Smooth muscle cell (in vitro differentiated cells): ENCODE measurements at regions not wholly inside any gene's neighbourhood (a gene's known extent, or its start where the extent isn't known, plus 50 kb on each side); places are given as distances from the start of the nearest gene placed in this dataset.

Experiments used
- DNase-seq: peaks from one replicate; lab custom pipeline; 2025; ENCODE audit not compliant: unreplicated experiment; lab: John Stamatoyannopoulos, UW
- H2AFZ ChIP-seq: fragments of 200-600 bp; sonication (generic); 2 replicates; pipeline ENCODE4 v1.6.0; 2016; ENCODE audit warnings: antibody characterized with exemption, low read depth, mild to moderate bottlenecking
- H3F3A ChIP-seq: fragments of 200-600 bp; sonication (generic); 2 replicates; pipeline ENCODE4 v1.6.0; 2017; ENCODE audit warnings: antibody characterized with exemption, low read depth
- H3K27ac ChIP-seq: fragments of 200-600 bp; sonication (generic); 2 replicates; pipeline ENCODE4 v1.5.1; 2016; ENCODE audit warnings: low read depth, mild to moderate bottlenecking
- H3K27me3 ChIP-seq: fragments of 200-600 bp; sonication (generic); 2 replicates; pipeline ENCODE4 v1.6.1; 2016; ENCODE audit warnings: low read depth, mild to moderate bottlenecking
- H3K36me3 ChIP-seq: fragments of 200-600 bp; sonication (generic); 2 replicates; pipeline ENCODE4 v1.5.1; 2016; ENCODE audit warnings: low read depth
- H3K4me1 ChIP-seq: fragments of 200-600 bp; sonication (generic); 2 replicates; pipeline ENCODE4 v1.5.1; 2016; ENCODE audit warnings: low read depth
- H3K4me2 ChIP-seq: fragments of 200-600 bp; sonication (generic); 2 replicates; pipeline ENCODE4 v1.6.0; 2016; ENCODE audit warnings: mild to moderate bottlenecking
- H3K4me3 ChIP-seq: fragments of 200-600 bp; sonication (generic); 2 replicates; pipeline ENCODE4 v1.5.1; 2016; ENCODE audit warnings: mild to moderate bottlenecking
- H3K79me2 ChIP-seq: fragments of 200-600 bp; sonication (generic); 2 replicates; pipeline ENCODE4 v1.6.0; 2016; ENCODE audit warnings: low read depth, mild to moderate bottlenecking
- H3K9ac ChIP-seq: fragments of 200-600 bp; sonication (generic); 2 replicates; pipeline ENCODE4 v1.6.0; 2016; ENCODE audit warnings: low read depth
- H3K9me3 ChIP-seq: fragments of 200-600 bp; sonication (generic); replicated peaks from 2 replicates; pipeline ENCODE4 v1.5.1; 2016; ENCODE audit warnings: low read depth
- H4K20me1 ChIP-seq: fragments of 200-600 bp; sonication (generic); 2 replicates; pipeline ENCODE4 v1.6.0; 2016; ENCODE audit warnings: low read depth
- WGBS: methylation state at CpG from one replicate; pipeline ENCODE4 v1.1.7; 2016; ENCODE audit warnings: low lambda C conversion rate; 5-methylcytosine and 5-hydroxymethylcytosine counted together
- TF ChIP-seq, protein P1 (sequence below): fragments of 200-600 bp; sonication (generic); IDR thresholded peaks from 2 replicates; pipeline ENCODE4 v1.5.1; 2017; ENCODE audit warnings: borderline replicate concordance, mild to moderate bottlenecking, antibody characterized with exemption; ENCODE audit not compliant: insufficient read depth, poor library complexity, severe bottlenecking

DNA sequence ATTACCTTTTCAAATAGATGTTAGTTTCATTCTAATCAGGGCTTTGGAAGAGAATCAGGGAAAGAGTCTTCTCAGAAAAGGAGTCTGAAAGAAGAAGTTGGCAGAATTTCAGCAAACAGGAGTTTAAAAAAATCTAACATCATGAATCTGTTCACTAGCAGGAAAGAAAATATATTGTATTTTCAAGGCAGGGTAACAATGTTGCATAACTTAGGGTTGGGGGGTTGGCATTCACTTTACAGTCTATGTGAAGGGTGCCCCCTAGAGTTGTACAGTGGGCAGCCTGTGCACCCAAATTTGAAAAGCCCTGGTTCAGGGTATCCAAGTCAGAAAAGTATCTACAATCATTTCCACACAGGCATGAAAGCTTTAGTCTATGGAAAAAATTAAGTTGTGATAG is 348.4 kb upstream of the SLC30A5 start:
- Histone ChIP-seq H3K4me1 (no peaks in the 10 kb centered on the region), H3K79me2 (no peaks in the 10 kb centered on the region), H3K27me3 (no peaks in the 10 kb centered on the region), H2AFZ (no peak overlapping the region), H3F3A (no peaks in the 10 kb centered on the region), H3K9ac (no peak overlapping the region), H3K4me2 (no peak overlapping the region), H4K20me1 (no peaks in the 10 kb centered on the region), H3K9me3 (no peaks in the 10 kb centered on the region), H3K36me3 (no peaks in the 10 kb centered on the region), H3K27ac (no peak overlapping the region), H3K4me3 (no peak overlapping the region)
- no peak for DNase-seq
- TF ChIP-seq, protein P1, sequence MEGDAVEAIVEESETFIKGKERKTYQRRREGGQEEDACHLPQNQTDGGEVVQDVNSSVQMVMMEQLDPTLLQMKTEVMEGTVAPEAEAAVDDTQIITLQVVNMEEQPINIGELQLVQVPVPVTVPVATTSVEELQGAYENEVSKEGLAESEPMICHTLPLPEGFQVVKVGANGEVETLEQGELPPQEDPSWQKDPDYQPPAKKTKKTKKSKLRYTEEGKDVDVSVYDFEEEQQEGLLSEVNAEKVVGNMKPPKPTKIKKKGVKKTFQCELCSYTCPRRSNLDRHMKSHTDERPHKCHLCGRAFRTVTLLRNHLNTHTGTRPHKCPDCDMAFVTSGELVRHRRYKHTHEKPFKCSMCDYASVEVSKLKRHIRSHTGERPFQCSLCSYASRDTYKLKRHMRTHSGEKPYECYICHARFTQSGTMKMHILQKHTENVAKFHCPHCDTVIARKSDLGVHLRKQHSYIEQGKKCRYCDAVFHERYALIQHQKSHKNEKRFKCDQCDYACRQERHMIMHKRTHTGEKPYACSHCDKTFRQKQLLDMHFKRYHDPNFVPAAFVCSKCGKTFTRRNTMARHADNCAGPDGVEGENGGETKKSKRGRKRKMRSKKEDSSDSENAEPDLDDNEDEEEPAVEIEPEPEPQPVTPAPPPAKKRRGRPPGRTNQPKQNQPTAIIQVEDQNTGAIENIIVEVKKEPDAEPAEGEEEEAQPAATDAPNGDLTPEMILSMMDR, result no peak

DNA sequence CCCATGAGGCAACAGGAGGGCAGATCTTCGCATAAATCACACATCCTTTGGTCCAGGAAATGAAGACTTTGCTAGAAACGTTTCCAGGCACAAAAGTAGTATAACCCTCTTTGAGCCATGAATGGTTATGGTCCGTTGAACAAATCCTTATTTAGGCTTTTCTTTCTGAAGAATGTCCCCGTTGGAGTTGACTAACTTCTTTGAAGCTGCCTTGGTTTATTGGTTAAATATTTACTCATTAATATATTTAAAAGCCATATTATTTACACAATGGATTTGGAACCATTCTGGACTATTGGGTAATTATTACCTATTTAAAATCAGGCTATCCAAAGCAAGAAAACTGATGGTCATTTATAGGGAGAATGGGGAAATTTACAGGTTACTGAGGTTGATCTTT is 347.6 kb upstream of the SLC30A5 start:
- H3K9me3 ChIP-seq, result no peaks in the 10 kb centered on the region
- H3K4me3 ChIP-seq, result no peak overlapping the region
- H4K20me1 ChIP-seq, result no peaks in the 10 kb centered on the region
- no peak overlapping the region for H3K4me2 ChIP-seq
- 78% methylated on average over 4 of the region's 4 CpGs for WGBS
- no peaks in the 10 kb centered on the region for H3K4me1 ChIP-seq
- H3F3A ChIP-seq, result no peaks in the 10 kb centered on the region
- H3K27ac ChIP-seq, result no peak overlapping the region
- no peak overlapping the region for H3K9ac ChIP-seq
- H3K36me3 ChIP-seq, result no peaks in the 10 kb centered on the region
- no peaks in the 10 kb centered on the region for H3K27me3 ChIP-seq
- no peak overlapping the region for H2AFZ ChIP-seq
- no peak for DNase-seq
- TF ChIP-seq, protein P1, result no peak
- H3K79me2 ChIP-seq, result no peaks in the 10 kb centered on the region

DNA sequence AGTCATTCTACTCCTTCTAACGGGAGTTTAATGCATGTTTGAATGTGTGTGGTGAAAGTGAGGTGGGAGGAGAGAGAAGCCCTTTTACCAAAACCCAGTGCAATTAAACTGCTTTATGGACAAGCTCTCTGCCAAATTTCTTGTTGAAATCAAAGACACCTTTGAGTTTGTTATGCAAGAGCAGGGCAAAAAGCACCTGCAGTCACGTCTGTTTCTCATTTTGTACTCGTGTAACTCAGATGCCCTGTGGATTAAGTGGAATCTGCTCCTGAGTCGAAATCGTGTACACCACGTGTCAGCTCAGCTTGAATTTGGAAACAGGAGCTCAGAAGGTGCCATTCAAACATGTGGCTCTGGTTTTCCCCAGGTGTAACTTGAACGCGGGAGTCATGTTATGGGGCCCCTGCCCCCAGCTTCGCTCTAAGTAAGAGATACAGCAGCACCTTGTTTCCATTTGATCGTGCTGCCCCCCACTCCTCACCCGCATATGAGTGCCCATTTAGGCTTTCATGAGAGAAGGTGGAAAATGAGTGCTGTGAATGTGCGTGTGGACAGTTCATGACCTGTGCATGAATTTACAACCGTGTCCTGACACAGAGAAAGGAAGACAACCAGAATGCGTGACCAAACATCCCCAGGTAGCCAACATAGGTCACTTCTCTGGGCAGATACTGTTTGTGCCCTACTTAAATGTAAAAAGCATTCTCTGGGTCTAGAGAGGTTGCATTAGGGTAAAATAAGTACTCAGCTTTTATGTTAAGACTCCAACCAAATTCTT is 347.0 kb upstream of the SLC30A5 start:
- Histone ChIP-seq H3K27ac (no peak overlapping the region), H3F3A (no peaks in the 10 kb centered on the region), H3K4me1 (no peaks in the 10 kb centered on the region), H3K9me3 (no peaks in the 10 kb centered on the region), H3K27me3 (no peaks in the 10 kb centered on the region), H3K9ac (no peak overlapping the region), H2AFZ (no peak overlapping the region), H3K36me3 (no peaks in the 10 kb centered on the region), H3K79me2 (no peaks in the 10 kb centered on the region), H3K4me3 (no peak overlapping the region), H4K20me1 (no peaks in the 10 kb centered on the region), H3K4me2 (no peak overlapping the region)
- no peak for DNase-seq
- WGBS, result 81% methylated on average over 14 of the region's 14 CpGs
- TF ChIP-seq, protein P1, result no peak

DNA sequence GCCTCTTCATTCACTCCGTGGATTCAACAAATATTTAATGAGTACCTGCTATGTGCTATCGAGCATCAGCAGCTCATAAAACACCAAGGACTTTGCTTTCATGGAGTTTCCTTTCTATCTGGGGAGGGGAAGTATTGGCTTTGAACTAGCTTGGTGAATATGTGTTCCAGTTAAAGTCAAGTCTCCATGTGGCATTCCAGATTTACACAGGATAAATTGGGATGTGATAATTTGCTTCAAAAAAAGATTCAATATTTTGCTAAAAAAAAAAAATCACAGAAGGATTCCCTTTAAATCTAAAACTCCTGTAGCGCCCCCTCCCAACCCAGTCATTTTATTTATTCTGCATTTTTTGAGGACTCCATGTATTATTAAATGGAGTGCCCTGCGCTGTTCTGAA is 346.3 kb upstream of the SLC30A5 start:
- no peak overlapping the region for H3K27ac ChIP-seq
- WGBS, result 76% methylated on average over 4 of the region's 4 CpGs
- TF ChIP-seq, protein P1, result no peak

More for the DNA sequence above, 346.3 kb upstream of the SLC30A5 start:
- Histone ChIP-seq H3K27me3 (no peaks in the 10 kb centered on the region), H2AFZ (no peak overlapping the region), H3K79me2 (no peaks in the 10 kb centered on the region), H3K9ac (no peak overlapping the region), H3K9me3 (no peaks in the 10 kb centered on the region), H3K4me1 (no peaks in the 10 kb centered on the region), H3K4me3 (no peak overlapping the region), H4K20me1 (no peaks in the 10 kb centered on the region), H3K36me3 (no peaks in the 10 kb centered on the region), H3K4me2 (no peak overlapping the region), H3F3A (no peaks in the 10 kb centered on the region)
- no peak for DNase-seq
